ENCODE measurements at regions not wholly inside any gene's neighbourhood (a gene's known extent, or its start where the extent isn't known, plus 50 kb on each side); places are given as distances from the start of the nearest gene placed in this dataset.
"Not testable (repeated sequence)": the region's sequence is repeated elsewhere in the genome, so short reads cannot be mapped to it uniquely, and the experiment has no call there.

- not testable (repeated sequence) for H3K4me3 ChIP-seq, H3K36me3 ChIP-seq, H3K9me3 ChIP-seq, H3K27me3 ChIP-seq, DNase-seq
Measured at GRCh38 chr12:86555491-86555890, 299.3 kb upstream of the MGAT4C start.

- Histone ChIP-seq H3K27me3 (no peaks in the 10 kb centered on the region), H3K4me3 (no peak overlapping the region), H3K9me3 (no peaks in the 10 kb centered on the region; the same call in 1 of the 2 replicates), H3K36me3 (no peaks in the 10 kb centered on the region)
- peak; percentile 22 for DNase-seq
Measured at GRCh38 chr12:86551146-86551571, 295.0 kb upstream of the MGAT4C start.

GRCh38 chr12:86550218-86551145 is 294.3 kb upstream of the MGAT4C start:
- Histone ChIP-seq H3K36me3 (no peaks in the 10 kb centered on the region), H3K9me3 (no peaks in the 10 kb centered on the region; the same call in 1 of the 2 replicates), H3K27me3 (no peaks in the 10 kb centered on the region), H3K4me3 (no peak overlapping the region)
- no peak for DNase-seq

GRCh38 chr12:86543716-86544115 is 287.5 kb upstream of the MGAT4C start:
- no peak for DNase-seq
- Histone ChIP-seq H3K36me3 (no peaks in the 10 kb centered on the region), H3K27me3 (no peaks in the 10 kb centered on the region), H3K4me3 (no peak overlapping the region), H3K9me3 (no peaks in the 10 kb centered on the region; the same call in 1 of the 2 replicates)

- no peak for DNase-seq
- Histone ChIP-seq H3K9me3 (no peaks in the 10 kb centered on the region; the same call in 1 of the 2 replicates), H3K27me3 (no peaks in the 10 kb centered on the region), H3K36me3 (no peaks in the 10 kb centered on the region), H3K4me3 (no peak overlapping the region)
Measured at GRCh38 chr12:86530996-86531655, 274.9 kb upstream of the MGAT4C start.

GRCh38 chr12:86526060-86526595 is 269.9 kb upstream of the MGAT4C start:
- DNase-seq: no peak

GRCh38 chr12:86523844-86524243 is 267.7 kb upstream of the MGAT4C start:
- no peak for DNase-seq
- no peaks in the 10 kb centered on the region for H3K36me3 ChIP-seq
- no peak overlapping the region for H3K4me3 ChIP-seq

More at GRCh38 chr12:86526060-86526595, 269.9 kb upstream of the MGAT4C start:
- Histone ChIP-seq H3K9me3 (peaks cover 14% of the 10 kb centered on the region), H3K36me3 (no peaks in the 10 kb centered on the region), H3K4me3 (no peak overlapping the region), H3K27me3 (no peaks in the 10 kb centered on the region)

GRCh38 chr12:86521870-86522269 is 265.7 kb upstream of the MGAT4C start:
- H3K9me3 ChIP-seq: peaks cover 14% of the 10 kb centered on the region
- H3K36me3 ChIP-seq: no peaks in the 10 kb centered on the region
- no peaks in the 10 kb centered on the region for H3K27me3 ChIP-seq

More at GRCh38 chr12:86523844-86524243, 267.7 kb upstream of the MGAT4C start:
- Histone ChIP-seq H3K27me3 (no peaks in the 10 kb centered on the region), H3K9me3 (peaks cover 14% of the 10 kb centered on the region)

GRCh38 chr12:86513226-86513625 is 257.0 kb upstream of the MGAT4C start:
- H3K9me3 ChIP-seq: no peaks in the 10 kb centered on the region
- H3K36me3 ChIP-seq: no peaks in the 10 kb centered on the region
- H3K4me3 ChIP-seq: no peak overlapping the region
- no peak for DNase-seq
- H3K27me3 ChIP-seq: no peaks in the 10 kb centered on the region

More at GRCh38 chr12:86521870-86522269, 265.7 kb upstream of the MGAT4C start:
- no peak for DNase-seq
- no peak overlapping the region for H3K4me3 ChIP-seq

GRCh38 chr12:86496595-86496994 is 240.4 kb upstream of the MGAT4C start:
- H3K27me3 ChIP-seq: no peaks in the 10 kb centered on the region
- H3K36me3 ChIP-seq: no peaks in the 10 kb centered on the region
- H3K9me3 ChIP-seq: no peaks in the 10 kb centered on the region
- no peak overlapping the region for H3K4me3 ChIP-seq
- DNase-seq: no peak

- Histone ChIP-seq H3K9me3 (no peaks in the 10 kb centered on the region), H3K36me3 (no peaks in the 10 kb centered on the region), H3K4me3 (no peak overlapping the region), H3K27me3 (no peaks in the 10 kb centered on the region)
- DNase-seq: no peak
Measured at GRCh38 chr12:86484473-86484872, 228.3 kb upstream of the MGAT4C start.

- DNase-seq: no peak
- Histone ChIP-seq H3K9me3 (no peaks in the 10 kb centered on the region), H3K27me3 (no peaks in the 10 kb centered on the region), H3K36me3 (no peaks in the 10 kb centered on the region), H3K4me3 (no peak overlapping the region)
Measured at GRCh38 chr12:86473231-86473630, 217.0 kb upstream of the MGAT4C start.

- H3K36me3 ChIP-seq: no peaks in the 10 kb centered on the region
- H3K27me3 ChIP-seq: no peaks in the 10 kb centered on the region
- no peak overlapping the region for H3K4me3 ChIP-seq
- no peaks in the 10 kb centered on the region for H3K9me3 ChIP-seq
- DNase-seq: no peak
Measured at GRCh38 chr12:86456776-86457175, 200.6 kb upstream of the MGAT4C start.

GRCh38 chr12:86456241-86456640 is 200.1 kb upstream of the MGAT4C start:
- no peak overlapping the region for H3K4me3 ChIP-seq
- DNase-seq: no peak
- H3K9me3 ChIP-seq: no peaks in the 10 kb centered on the region
- no peaks in the 10 kb centered on the region for H3K36me3 ChIP-seq
- H3K27me3 ChIP-seq: no peaks in the 10 kb centered on the region

GRCh38 chr12:86445356-86445755 is 189.2 kb upstream of the MGAT4C start:
- DNase-seq: no peak
- H3K36me3 ChIP-seq: no peaks in the 10 kb centered on the region
- H3K27me3 ChIP-seq: no peaks in the 10 kb centered on the region
- no peak overlapping the region for H3K4me3 ChIP-seq
- H3K9me3 ChIP-seq: no peaks in the 10 kb centered on the region

GRCh38 chr12:86435053-86435452 is 178.9 kb upstream of the MGAT4C start:
- DNase-seq: no peak
- H3K9me3 ChIP-seq: no peaks in the 10 kb centered on the region

GRCh38 chr12:86429824-86430223 is 173.6 kb upstream of the MGAT4C start:
- Histone ChIP-seq H3K27me3 (no peaks in the 10 kb centered on the region), H3K36me3 (no peaks in the 10 kb centered on the region), H3K9me3 (peaks cover 2% of the 10 kb centered on the region; the same call in 1 of the 2 replicates), H3K4me3 (no peak overlapping the region)
- no peak for DNase-seq

More at GRCh38 chr12:86435053-86435452, 178.9 kb upstream of the MGAT4C start:
- H3K4me3 ChIP-seq: no peak overlapping the region
- no peaks in the 10 kb centered on the region for H3K36me3 ChIP-seq
- H3K27me3 ChIP-seq: no peaks in the 10 kb centered on the region

Measured in MG63 (cell line).